CD4-positive, alpha-beta T cell treated with Interleukin-15 for 1 hour (primary cell): ENCODE measurements at regions not wholly inside any gene's neighbourhood (a gene's known extent, or its start where the extent isn't known, plus 50 kb on each side); places are given as distances from the start of the nearest gene placed in this dataset.
"Not testable (repeated sequence)": the region's sequence is repeated elsewhere in the genome, so short reads cannot be mapped to it uniquely, and the experiment has no call there.

Experiments
- DNase-seq: peaks from one replicate; pipeline ENCODE4 v3.0.0-alpha.2; 2020

DNA sequence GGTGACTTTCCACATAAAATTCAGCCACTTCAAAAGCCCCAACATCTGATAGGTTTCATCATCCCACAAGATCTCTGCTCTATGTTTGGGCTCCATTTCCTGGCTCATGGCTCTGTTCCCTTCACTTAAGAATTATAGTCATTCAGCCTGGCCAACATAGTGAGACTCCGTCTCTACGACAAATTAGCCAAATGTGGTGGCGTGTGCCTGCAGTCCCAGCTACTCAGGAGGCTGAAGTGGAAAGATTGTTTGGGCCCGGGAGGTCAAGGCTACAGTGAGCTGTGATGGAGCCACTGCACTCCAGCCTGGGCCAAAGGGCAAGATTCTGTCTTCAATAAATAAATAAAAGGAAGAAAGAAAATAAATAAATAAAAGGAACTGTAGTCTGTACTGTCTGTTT lies 57.9 kb upstream of the CTSV start:
- no peak for DNase-seq

DNA sequence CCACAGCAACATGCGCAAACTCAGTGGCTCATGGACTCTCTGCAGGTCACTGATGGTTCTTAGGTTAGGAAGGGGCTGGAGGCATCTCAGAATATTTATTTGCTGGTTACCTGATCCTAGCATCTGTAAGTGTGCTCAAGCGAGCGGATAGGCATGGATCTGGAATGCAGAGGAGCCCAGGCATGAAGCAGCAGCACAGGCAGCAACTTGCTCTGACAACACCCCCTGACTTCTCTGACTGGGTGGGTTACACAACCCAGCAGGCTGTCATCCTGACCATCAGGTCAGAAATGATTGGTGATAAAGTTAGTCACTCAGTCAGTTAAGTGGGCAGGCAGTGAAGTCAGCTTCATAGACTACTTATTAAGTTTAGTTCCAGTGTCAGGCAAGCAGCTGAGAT lies 50.4 kb upstream of the CTSV start:
- DNase-seq, result not testable (repeated sequence)
